ENCODE measurements at regions not wholly inside any gene's neighbourhood (a gene's known extent, or its start where the extent isn't known, plus 50 kb on each side); places are given as distances from the start of the nearest gene placed in this dataset.

- no peak for DNase-seq (ENCODE audit: extremely low read depth, low read depth)
These were observed 98.9 kb downstream of the HDGFL1 start for GRCh38 chr6:22668307-22668706.

- no peak for DNase-seq (ENCODE audit: extremely low read depth, low read depth)
These were observed 99.4 kb downstream of the HDGFL1 start for GRCh38 chr6:22668717-22669116.

- no peak for DNase-seq (ENCODE audit: extremely low read depth, low read depth)
These were observed 101.2 kb downstream of the HDGFL1 start for GRCh38 chr6:22670605-22671004.

GRCh38 chr6:22673474-22673873, 104.1 kb downstream of the HDGFL1 start:
- no peak for DNase-seq (ENCODE audit: extremely low read depth, low read depth)

GRCh38 chr6:22680950-22681349, 111.6 kb downstream of the HDGFL1 start:
- DNase-seq (ENCODE audit: extremely low read depth, low read depth) = no peak

- no peak for DNase-seq (ENCODE audit: extremely low read depth, low read depth)
These were observed 112.4 kb downstream of the HDGFL1 start for GRCh38 chr6:22681761-22682160.

GRCh38 chr6:22682979-22683378, 113.6 kb downstream of the HDGFL1 start:
- DNase-seq (ENCODE audit: extremely low read depth, low read depth) = no peak

- DNase-seq (ENCODE audit: extremely low read depth, low read depth) = no peak
These were observed 121.1 kb downstream of the HDGFL1 start for GRCh38 chr6:22690446-22690845.

- no peak for DNase-seq (ENCODE audit: extremely low read depth, low read depth)
These were observed 124.8 kb downstream of the HDGFL1 start for GRCh38 chr6:22694092-22694724.

GRCh38 chr6:22696481-22696880, 127.1 kb downstream of the HDGFL1 start:
- DNase-seq (ENCODE audit: extremely low read depth, low read depth) = no peak

- DNase-seq (ENCODE audit: extremely low read depth, low read depth) = no peak
These were observed 127.9 kb downstream of the HDGFL1 start for GRCh38 chr6:22697306-22697705.

- no peak for DNase-seq (ENCODE audit: extremely low read depth, low read depth)
These were observed 129.8 kb downstream of the HDGFL1 start for GRCh38 chr6:22699151-22699550.

GRCh38 chr6:22706651-22707050, 137.3 kb downstream of the HDGFL1 start:
- no peak for DNase-seq (ENCODE audit: extremely low read depth, low read depth)

- DNase-seq (ENCODE audit: extremely low read depth, low read depth) = no peak
These were observed 139.1 kb downstream of the HDGFL1 start for GRCh38 chr6:22708469-22708868.

GRCh38 chr6:22709803-22710202, 140.4 kb downstream of the HDGFL1 start:
- DNase-seq (ENCODE audit: extremely low read depth, low read depth) = no peak

GRCh38 chr6:22716721-22717120, 147.4 kb downstream of the HDGFL1 start:
- DNase-seq (ENCODE audit: extremely low read depth, low read depth) = no peak

- DNase-seq (ENCODE audit: extremely low read depth, low read depth) = no peak
These were observed 148.5 kb downstream of the HDGFL1 start for GRCh38 chr6:22717915-22718314.

- DNase-seq (ENCODE audit: extremely low read depth, low read depth) = no peak
These were observed 153.5 kb downstream of the HDGFL1 start for GRCh38 chr6:22722913-22723312.

- DNase-seq (ENCODE audit: extremely low read depth, low read depth) = no peak
These were observed 157.6 kb downstream of the HDGFL1 start for GRCh38 chr6:22726966-22727365.

- no peak for DNase-seq (ENCODE audit: extremely low read depth, low read depth)
These were observed 158.3 kb downstream of the HDGFL1 start for GRCh38 chr6:22727710-22728109.

GRCh38 chr6:22732176-22732970, 163.0 kb downstream of the HDGFL1 start:
- no peak for DNase-seq (ENCODE audit: extremely low read depth, low read depth)

GRCh38 chr6:22736740-22737139, 167.4 kb downstream of the HDGFL1 start:
- DNase-seq (ENCODE audit: extremely low read depth, low read depth) = no peak
